Activated B cell treated with CpG ODN at 0.5 μM for 24 hours (primary cell): ENCODE measurements at regions not wholly inside any gene's neighbourhood (a gene's known extent, or its start where the extent isn't known, plus 50 kb on each side); places are given as distances from the start of the nearest gene placed in this dataset.

ENCODE experiments used
- ATAC-seq: fragments of 200-7000 bp; cut with Tn5 transposase; one replicate; pipeline ENCODE4 v1.10.0; 2021; ENCODE audit warnings: low read depth, mild to moderate bottlenecking, moderate library complexity
- CTCF ChIA-PET: fragments of 350-600 bp; sonication (Branson Sonifier 250); formaldehyde crosslinking; loops from one replicate; lab custom pipeline; 2021; ENCODE audit warnings: antibody characterized with exemption; lab: Charles Lee
- POLR2A ChIA-PET: fragments of 350-600 bp; sonication (Branson Sonifier 250); formaldehyde crosslinking; loops from one replicate; lab custom pipeline; 2021; ENCODE audit warnings: antibody characterized with exemption; lab: Charles Lee
- DNase-seq: peaks from one replicate; pipeline ENCODE4 v3.0.0; 2022
- H3K27ac Mint-ChIP-seq: one replicate; pipeline ENCODE4 v1.8.0; 2020; ENCODE audit warnings: mixed read lengths
- H3K27me3 Mint-ChIP-seq: one replicate; pipeline ENCODE4 v1.8.0; 2021; ENCODE audit warnings: mixed read lengths
- H3K36me3 Mint-ChIP-seq: one replicate; pipeline ENCODE4 v1.8.0; 2021; ENCODE audit warnings: low read depth, mixed read lengths
- H3K4me1 Mint-ChIP-seq: one replicate; pipeline ENCODE4 v1.8.0; 2021; ENCODE audit warnings: mixed read lengths
- H3K4me3 Mint-ChIP-seq: one replicate; pipeline ENCODE4 v1.8.0; 2020; ENCODE audit warnings: mild to moderate bottlenecking, mixed read lengths
- H3K9me3 Mint-ChIP-seq: one replicate; pipeline ENCODE4 v1.8.0; 2020; ENCODE audit warnings: mixed read lengths
- intact Hi-C: fragments of 100-400 bp; cut with micrococcal nuclease; formaldehyde crosslinking; loops from one replicate; pipeline ENCODE4 v1.15.1; 2024
- TF ChIP-seq, protein P1 (sequence below): fragments of 200-600 bp; IDR thresholded peaks from one replicate; pipeline ENCODE4 v1.8.0; 2022; ENCODE audit warnings: antibody characterized with exemption, mild to moderate bottlenecking

DNA sequence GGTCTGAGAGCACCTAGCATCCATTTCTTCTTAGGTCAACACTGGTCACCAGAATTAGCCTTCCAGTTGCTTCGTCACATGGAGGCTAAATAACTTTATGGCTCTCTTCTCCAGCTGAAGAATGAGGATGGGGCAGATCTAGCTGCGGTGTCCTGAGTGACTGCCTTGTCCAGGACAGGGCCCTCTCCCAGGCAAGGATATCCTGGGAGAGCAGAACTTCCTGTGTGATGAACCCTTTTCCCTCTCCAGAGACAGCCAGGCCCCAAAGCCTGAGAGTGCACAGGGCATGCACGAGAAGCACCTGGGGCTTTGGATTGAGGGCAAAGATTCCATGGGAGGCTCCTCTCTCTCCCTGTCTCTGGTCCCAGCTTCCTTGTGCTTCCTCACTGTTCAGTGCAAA, 108.2 kb upstream of the MAMLD1 start:
- peaks cover 2% of the 10 kb centered on the region for H3K27me3 Mint-ChIP-seq
- CTCF ChIA-PET, result no interaction called here
- no peaks in the 10 kb centered on the region for H3K9me3 Mint-ChIP-seq
- ATAC-seq (no peak), DNase-seq (no peak)
- no peaks in the 10 kb centered on the region for H3K4me1 Mint-ChIP-seq
- no peak overlapping the region for H3K27ac Mint-ChIP-seq
- TF ChIP-seq, protein P1, sequence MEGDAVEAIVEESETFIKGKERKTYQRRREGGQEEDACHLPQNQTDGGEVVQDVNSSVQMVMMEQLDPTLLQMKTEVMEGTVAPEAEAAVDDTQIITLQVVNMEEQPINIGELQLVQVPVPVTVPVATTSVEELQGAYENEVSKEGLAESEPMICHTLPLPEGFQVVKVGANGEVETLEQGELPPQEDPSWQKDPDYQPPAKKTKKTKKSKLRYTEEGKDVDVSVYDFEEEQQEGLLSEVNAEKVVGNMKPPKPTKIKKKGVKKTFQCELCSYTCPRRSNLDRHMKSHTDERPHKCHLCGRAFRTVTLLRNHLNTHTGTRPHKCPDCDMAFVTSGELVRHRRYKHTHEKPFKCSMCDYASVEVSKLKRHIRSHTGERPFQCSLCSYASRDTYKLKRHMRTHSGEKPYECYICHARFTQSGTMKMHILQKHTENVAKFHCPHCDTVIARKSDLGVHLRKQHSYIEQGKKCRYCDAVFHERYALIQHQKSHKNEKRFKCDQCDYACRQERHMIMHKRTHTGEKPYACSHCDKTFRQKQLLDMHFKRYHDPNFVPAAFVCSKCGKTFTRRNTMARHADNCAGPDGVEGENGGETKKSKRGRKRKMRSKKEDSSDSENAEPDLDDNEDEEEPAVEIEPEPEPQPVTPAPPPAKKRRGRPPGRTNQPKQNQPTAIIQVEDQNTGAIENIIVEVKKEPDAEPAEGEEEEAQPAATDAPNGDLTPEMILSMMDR, result no peak
- POLR2A ChIA-PET, result no interaction called here
- intact Hi-C loops, result no loop called here
- no peaks in the 10 kb centered on the region for H3K36me3 Mint-ChIP-seq
- no peak overlapping the region for H3K4me3 Mint-ChIP-seq

DNA sequence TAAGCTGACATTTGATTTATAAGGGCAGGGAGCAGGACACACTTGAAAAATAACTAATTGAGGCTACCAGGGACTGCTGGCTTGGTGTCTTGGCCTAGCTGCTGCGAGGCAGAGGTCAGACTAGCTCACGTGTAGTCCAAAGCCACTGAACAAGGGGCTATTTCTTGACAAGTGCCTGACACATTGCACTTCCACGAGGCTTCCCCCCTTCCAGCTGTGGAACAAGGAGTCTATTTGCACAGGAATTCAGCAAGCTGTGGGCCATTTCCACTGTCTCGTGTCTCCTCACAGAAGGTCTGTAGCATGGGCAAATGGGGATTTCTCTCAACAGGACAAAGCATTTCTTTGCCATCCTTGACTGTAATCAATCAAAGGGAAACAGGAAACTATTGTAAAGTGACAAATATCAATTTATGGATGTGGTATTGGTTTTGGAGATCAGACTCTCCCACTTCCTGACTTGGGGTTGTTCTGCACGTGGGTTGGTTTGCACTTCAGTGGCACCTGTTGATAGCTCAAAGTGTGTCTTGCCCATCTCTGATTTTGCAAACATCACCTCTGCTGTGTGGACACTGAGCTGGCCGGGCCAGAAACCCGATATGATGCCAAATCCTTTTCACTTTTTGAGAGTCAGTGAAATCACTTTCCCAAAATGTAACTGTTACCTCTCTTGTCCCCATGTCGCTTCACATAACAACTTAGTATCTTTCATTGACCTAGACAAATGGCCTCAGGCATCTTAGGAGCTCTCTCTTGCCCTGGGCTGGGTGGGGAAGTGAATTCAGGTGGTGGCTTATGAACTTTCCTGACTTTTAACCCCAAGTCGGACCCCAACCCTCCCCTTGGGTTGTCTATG, 107.4 kb upstream of the MAMLD1 start:
- no peak overlapping the region for H3K4me3 Mint-ChIP-seq
- intact Hi-C loops, result no loop called here
- H3K27me3 Mint-ChIP-seq, result peaks cover 2% of the 10 kb centered on the region
- no peak overlapping the region for H3K27ac Mint-ChIP-seq
- H3K36me3 Mint-ChIP-seq, result no peaks in the 10 kb centered on the region
- DNase-seq (no peak), ATAC-seq (no peak)
- ChIA-PET POLR2A (no interaction called here), CTCF (no interaction called here)
- TF ChIP-seq, protein P1, result no peak
- H3K4me1 Mint-ChIP-seq, result no peaks in the 10 kb centered on the region
- no peaks in the 10 kb centered on the region for H3K9me3 Mint-ChIP-seq

DNA sequence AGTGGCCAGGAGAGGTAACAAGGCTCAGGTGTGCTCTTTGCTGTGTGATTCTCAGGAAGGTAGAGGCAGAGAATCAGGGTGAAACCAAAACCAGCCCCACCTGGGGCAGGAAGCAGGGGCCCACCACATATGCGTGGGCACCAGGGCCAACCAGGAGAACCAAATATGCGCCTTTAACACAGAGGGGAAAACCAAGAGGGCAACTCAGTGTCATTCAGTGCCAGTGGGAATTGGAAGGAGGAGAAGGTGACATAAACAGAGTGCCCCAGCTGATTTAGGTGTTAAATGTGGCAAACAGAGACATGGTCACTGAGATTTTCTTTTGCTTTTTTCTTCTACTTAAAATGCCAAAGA, 106.8 kb upstream of the MAMLD1 start:
- Mint-ChIP-seq H3K4me3 (no peak overlapping the region), H3K4me1 (no peaks in the 10 kb centered on the region), H3K27ac (no peak overlapping the region), H3K36me3 (no peaks in the 10 kb centered on the region), H3K9me3 (no peaks in the 10 kb centered on the region), H3K27me3 (peaks cover 2% of the 10 kb centered on the region)
- intact Hi-C loops, result no loop called here
- no peak for ATAC-seq
- TF ChIP-seq, protein P1, result no peak
- ChIA-PET CTCF (no interaction called here), POLR2A (no interaction called here)
- DNase-seq, result no peak

DNA sequence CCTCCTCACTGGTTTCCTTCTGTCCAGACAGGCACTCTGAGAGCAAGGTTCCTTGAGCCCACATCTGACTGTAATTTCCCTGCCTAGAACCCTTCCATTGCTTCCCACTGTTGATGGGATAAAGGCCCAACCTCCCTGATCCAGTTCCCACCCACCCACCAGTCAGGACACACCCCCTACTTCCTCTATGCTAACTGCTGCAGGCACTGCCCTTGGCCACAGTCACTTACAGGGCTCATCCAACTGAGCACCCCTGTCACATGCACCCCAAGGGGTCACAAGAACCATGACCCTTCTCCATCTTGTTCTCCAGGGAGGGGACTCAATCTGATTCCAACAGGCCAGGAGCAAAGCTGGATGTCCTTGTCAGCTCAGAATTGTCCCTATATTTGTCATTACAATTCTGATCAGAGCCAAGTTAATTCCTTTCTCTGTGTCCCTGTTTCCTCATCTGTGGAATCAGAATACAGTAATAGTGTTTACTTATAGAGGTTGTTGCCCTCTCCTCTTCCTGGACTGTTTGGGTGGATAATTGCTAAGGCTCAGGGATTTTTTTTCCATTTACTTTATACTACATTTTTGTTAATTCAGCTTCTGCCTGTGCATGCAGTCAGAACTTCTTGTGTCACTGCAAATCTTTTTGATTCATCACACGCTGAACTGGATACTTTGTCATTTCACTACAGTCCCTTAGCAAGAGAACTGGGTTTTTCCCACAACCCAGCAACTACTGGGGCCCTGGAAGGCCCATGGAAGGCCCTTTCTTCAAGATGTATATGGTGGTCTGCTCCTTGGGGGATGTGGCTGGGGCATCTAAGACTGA, 105.6 kb upstream of the MAMLD1 start:
- POLR2A ChIA-PET, result no interaction called here
- DNase-seq (no peak), ATAC-seq (no peak)
- H3K4me3 Mint-ChIP-seq, result no peak overlapping the region
- TF ChIP-seq, protein P1, result no peak
- intact Hi-C loops, result no loop called here
- peaks cover 5% of the 10 kb centered on the region for H3K27me3 Mint-ChIP-seq
- no peak overlapping the region for H3K27ac Mint-ChIP-seq
- H3K4me1 Mint-ChIP-seq, result no peaks in the 10 kb centered on the region
- H3K36me3 Mint-ChIP-seq, result no peaks in the 10 kb centered on the region
- CTCF ChIA-PET, result no interaction called here
- no peaks in the 10 kb centered on the region for H3K9me3 Mint-ChIP-seq

DNA sequence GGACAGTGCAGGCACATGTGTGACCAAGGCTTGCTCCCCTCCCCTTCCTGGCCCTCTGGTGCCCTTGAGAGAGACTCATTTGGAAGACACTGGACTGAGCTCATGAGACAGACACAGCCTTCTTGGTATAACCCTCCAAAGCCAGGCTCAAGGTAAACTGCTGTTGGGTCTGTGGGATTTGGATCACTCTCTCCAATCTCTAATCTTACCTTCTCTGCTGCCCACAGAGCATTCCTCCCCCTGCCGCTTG, 105.0 kb upstream of the MAMLD1 start:
- no peak for DNase-seq
- H3K36me3 Mint-ChIP-seq, result no peaks in the 10 kb centered on the region
- no peaks in the 10 kb centered on the region for H3K9me3 Mint-ChIP-seq
- H3K4me1 Mint-ChIP-seq, result no peaks in the 10 kb centered on the region
- ChIA-PET CTCF (no interaction called here), POLR2A (no interaction called here)
- H3K27ac Mint-ChIP-seq, result no peak overlapping the region
- no peak for ATAC-seq
- TF ChIP-seq, protein P1, result no peak
- intact Hi-C loops, result no loop called here
- peaks cover 5% of the 10 kb centered on the region for H3K27me3 Mint-ChIP-seq
- no peak overlapping the region for H3K4me3 Mint-ChIP-seq
